ENCODE measurements at regions not wholly inside any gene's neighbourhood (a gene's known extent, or its start where the extent isn't known, plus 50 kb on each side); places are given as distances from the start of the nearest gene placed in this dataset.

GRCh38 chr3:191790934-191791333 lies 330.0 kb downstream of the PYDC2 start:
- TF ChIP-seq CTCF (IDR thresholded peaks at IDR 0.05; ENCODE audit: extremely low read depth, insufficient read depth, missing control alignments) = no peak
- in situ Hi-C loops (cut with MboI; ENCODE audit: low pct_unique_long_range_greater_than_20kb, low sequenced_read_pairs, unreplicated experiment) = no loop called here
- DNase-seq (ENCODE audit: low spot score) = no peak

- DNase-seq (ENCODE audit: low spot score) = no peak
- in situ Hi-C loops (cut with MboI; ENCODE audit: low pct_unique_long_range_greater_than_20kb, low sequenced_read_pairs, unreplicated experiment) = no loop called here
- no peak for TF ChIP-seq CTCF (IDR thresholded peaks at IDR 0.05; ENCODE audit: extremely low read depth, insufficient read depth, missing control alignments)
These were observed 331.6 kb downstream of the PYDC2 start for GRCh38 chr3:191792580-191792979.

- in situ Hi-C loops (cut with MboI; ENCODE audit: low pct_unique_long_range_greater_than_20kb, low sequenced_read_pairs, unreplicated experiment) = no loop called here
- no peak for TF ChIP-seq CTCF (IDR thresholded peaks at IDR 0.05; ENCODE audit: extremely low read depth, insufficient read depth, missing control alignments)
These were observed 334.2 kb downstream of the PYDC2 start for GRCh38 chr3:191795196-191795595.

GRCh38 chr3:191797271-191797670 lies 336.3 kb downstream of the PYDC2 start:
- DNase-seq (ENCODE audit: low spot score) = no peak
- TF ChIP-seq CTCF (IDR thresholded peaks at IDR 0.05; ENCODE audit: extremely low read depth, insufficient read depth, missing control alignments) = no peak
- in situ Hi-C loops (cut with MboI; ENCODE audit: low pct_unique_long_range_greater_than_20kb, low sequenced_read_pairs, unreplicated experiment) = no loop called here

More at GRCh38 chr3:191795196-191795595, 334.2 kb downstream of the PYDC2 start:
- DNase-seq (ENCODE audit: low spot score) = no peak

GRCh38 chr3:191802671-191803070 lies 341.7 kb downstream of the PYDC2 start:
- no peak for DNase-seq (ENCODE audit: low spot score)
- in situ Hi-C loops (cut with MboI; ENCODE audit: low pct_unique_long_range_greater_than_20kb, low sequenced_read_pairs, unreplicated experiment) = no loop called here
- TF ChIP-seq CTCF (IDR thresholded peaks at IDR 0.05; ENCODE audit: extremely low read depth, insufficient read depth, missing control alignments) = no peak

- no peak for DNase-seq (ENCODE audit: low spot score)
- in situ Hi-C loops (cut with MboI; ENCODE audit: low pct_unique_long_range_greater_than_20kb, low sequenced_read_pairs, unreplicated experiment) = no loop called here
- no peak for TF ChIP-seq CTCF (IDR thresholded peaks at IDR 0.05; ENCODE audit: extremely low read depth, insufficient read depth, missing control alignments)
These were observed 344.0 kb downstream of the PYDC2 start for GRCh38 chr3:191804935-191805334.

- no peak for TF ChIP-seq CTCF (IDR thresholded peaks at IDR 0.05; ENCODE audit: extremely low read depth, insufficient read depth, missing control alignments)
- in situ Hi-C loops (cut with MboI; ENCODE audit: low pct_unique_long_range_greater_than_20kb, low sequenced_read_pairs, unreplicated experiment) = no loop called here
- DNase-seq (ENCODE audit: low spot score) = no peak
These were observed 347.1 kb downstream of the PYDC2 start for GRCh38 chr3:191808073-191808472.
